ENCODE measurements at regions not wholly inside any gene's neighbourhood (a gene's known extent, or its start where the extent isn't known, plus 50 kb on each side); places are given as distances from the start of the nearest gene placed in this dataset.

- TF ChIP-seq CTCF (IDR thresholded peaks at IDR 0.05; ENCODE audit: borderline replicate concordance, insufficient read depth, low read depth, low read length): no peak
- no peak overlapping the region for H3K4me3 ChIP-seq (ENCODE audit: low read depth, low read length)
These were observed 52.0 kb upstream of the HS3ST1 start for GRCh38 chr4:11480683-11481082.

Measured in GM12875 (cell line).